AG04450 (cell line): ENCODE measurements at regions not wholly inside any gene's neighbourhood (a gene's known extent, or its start where the extent isn't known, plus 50 kb on each side); places are given as distances from the start of the nearest gene placed in this dataset.

Source experiments
- CTCF ChIA-PET: fragments of 300-600, 350-600 bp; formaldehyde crosslinking; extraction: SDS; loops from one replicate; lab custom pipeline; 2022; ENCODE audit warnings: antibody characterized with exemption, inconsistent platforms; lab: Charles Lee
- POLR2A ChIA-PET: fragments of 350-600 bp; formaldehyde crosslinking; extraction: SDS; loops from one replicate; lab custom pipeline; 2021; ENCODE audit warnings: antibody characterized with exemption, inconsistent platforms; lab: Yijun Ruan, JAX
- DNase-seq: peaks from one replicate; pipeline ENCODE4 v3.0.0-alpha.2; 2011; ENCODE audit warnings: low read depth, low spot score
- H3K27ac ChIP-seq: one replicate; pipeline ENCODE4 v1.5.1; 2012; ENCODE audit warnings: low read depth, low read length, control low read depth
- H3K27me3 ChIP-seq: one replicate; pipeline ENCODE4 v1.6.0; 2012; ENCODE audit warnings: low read length; ENCODE audit not compliant: control insufficient read depth, insufficient read depth
- H3K4me3 ChIP-seq: 2 replicates; pipeline ENCODE4 v1.5.1; 2011; ENCODE audit warnings: mild to moderate bottlenecking, low read depth, low read length, control low read depth
- H3K9me3 ChIP-seq: 2 replicates; pipeline ENCODE4 v1.5.1; 2012; ENCODE audit warnings: low read length; ENCODE audit not compliant: control insufficient read depth, insufficient read depth
- TF ChIP-seq, protein P1 (sequence below): IDR thresholded peaks from 2 replicates; pipeline ENCODE4 v1.5.1; 2011; ENCODE audit warnings: low read depth, low read length, control low read depth, inconsistent platforms

DNA sequence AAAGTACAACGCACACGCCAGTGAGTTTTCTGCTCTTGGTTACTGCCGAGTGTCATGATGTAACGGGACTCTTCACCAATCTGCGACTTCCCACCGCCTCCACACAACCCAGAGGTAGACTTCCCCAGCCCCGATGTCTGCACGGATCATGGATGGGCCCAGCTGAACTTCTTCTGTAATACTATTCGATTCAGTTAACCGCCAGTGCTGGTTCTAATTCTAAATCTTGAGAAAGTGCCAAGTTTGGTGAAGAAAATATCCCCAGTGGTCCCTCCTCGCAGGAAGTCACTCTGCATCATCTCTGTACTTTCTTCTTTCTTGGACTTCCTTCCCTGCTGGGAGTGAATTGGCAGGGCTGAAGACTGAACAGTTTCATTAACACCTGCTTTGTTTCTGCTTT, 77.6 kb upstream of the SLC35F4 start:
- Histone ChIP-seq H3K4me3 (no peak overlapping the region), H3K9me3 (no peaks in the 10 kb centered on the region), H3K27ac (no peak overlapping the region), H3K27me3 (no peaks in the 10 kb centered on the region)
- CTCF ChIA-PET: no interaction called here
- TF ChIP-seq, protein P1, sequence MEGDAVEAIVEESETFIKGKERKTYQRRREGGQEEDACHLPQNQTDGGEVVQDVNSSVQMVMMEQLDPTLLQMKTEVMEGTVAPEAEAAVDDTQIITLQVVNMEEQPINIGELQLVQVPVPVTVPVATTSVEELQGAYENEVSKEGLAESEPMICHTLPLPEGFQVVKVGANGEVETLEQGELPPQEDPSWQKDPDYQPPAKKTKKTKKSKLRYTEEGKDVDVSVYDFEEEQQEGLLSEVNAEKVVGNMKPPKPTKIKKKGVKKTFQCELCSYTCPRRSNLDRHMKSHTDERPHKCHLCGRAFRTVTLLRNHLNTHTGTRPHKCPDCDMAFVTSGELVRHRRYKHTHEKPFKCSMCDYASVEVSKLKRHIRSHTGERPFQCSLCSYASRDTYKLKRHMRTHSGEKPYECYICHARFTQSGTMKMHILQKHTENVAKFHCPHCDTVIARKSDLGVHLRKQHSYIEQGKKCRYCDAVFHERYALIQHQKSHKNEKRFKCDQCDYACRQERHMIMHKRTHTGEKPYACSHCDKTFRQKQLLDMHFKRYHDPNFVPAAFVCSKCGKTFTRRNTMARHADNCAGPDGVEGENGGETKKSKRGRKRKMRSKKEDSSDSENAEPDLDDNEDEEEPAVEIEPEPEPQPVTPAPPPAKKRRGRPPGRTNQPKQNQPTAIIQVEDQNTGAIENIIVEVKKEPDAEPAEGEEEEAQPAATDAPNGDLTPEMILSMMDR: no peak
- DNase-seq: no peak
- POLR2A ChIA-PET: no interaction called here

DNA sequence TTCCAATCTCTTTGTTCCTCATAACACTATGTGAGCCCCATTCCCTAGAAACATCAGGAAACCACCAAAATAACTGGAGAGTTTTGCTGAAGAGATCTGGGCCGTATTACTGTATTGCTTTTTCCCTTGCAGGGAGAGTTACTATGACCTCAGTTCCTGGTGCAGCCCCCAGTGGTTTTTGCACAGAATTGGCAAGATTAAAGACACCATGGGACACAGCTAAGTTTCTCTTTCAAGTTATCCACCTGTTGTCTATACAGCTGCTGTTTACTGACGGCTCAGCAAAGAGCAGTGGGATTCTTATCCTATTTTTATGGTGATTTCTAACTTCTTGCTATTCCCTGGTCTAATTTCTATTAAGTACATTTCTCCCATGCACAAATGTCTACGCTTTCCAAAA, 77.1 kb upstream of the SLC35F4 start:
- DNase-seq: no peak
- CTCF ChIA-PET: no interaction called here
- no peaks in the 10 kb centered on the region for H3K9me3 ChIP-seq
- TF ChIP-seq, protein P1: no peak
- H3K27me3 ChIP-seq: no peaks in the 10 kb centered on the region
- POLR2A ChIA-PET: no interaction called here
- no peak overlapping the region for H3K27ac ChIP-seq
- H3K4me3 ChIP-seq: no peak overlapping the region

DNA sequence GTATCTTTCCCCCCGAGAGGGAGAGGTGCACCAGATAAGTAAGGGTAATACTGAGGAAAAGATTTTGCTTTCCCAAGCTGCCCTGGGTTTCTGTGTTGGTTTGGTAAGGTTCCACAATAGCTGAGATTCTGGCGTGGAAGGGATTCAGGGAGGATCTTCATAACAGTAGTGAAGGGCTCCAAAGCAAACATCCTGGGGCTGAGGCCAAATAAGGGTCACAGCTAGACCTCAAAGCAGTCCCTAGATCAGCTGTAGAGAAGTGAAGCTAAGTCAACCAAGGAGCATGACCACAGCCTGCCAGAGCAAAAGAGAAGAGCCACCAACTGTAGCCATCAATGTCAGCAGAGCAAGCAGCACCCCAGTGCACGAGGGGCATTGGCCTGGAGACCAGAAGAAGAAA, 73.2 kb upstream of the SLC35F4 start:
- ChIA-PET CTCF (no interaction called here), POLR2A (no interaction called here)
- TF ChIP-seq, protein P1: no peak
- DNase-seq: no peak
- H3K9me3 ChIP-seq: no peaks in the 10 kb centered on the region
- no peak overlapping the region for H3K27ac ChIP-seq
- H3K4me3 ChIP-seq: no peak overlapping the region
- H3K27me3 ChIP-seq: no peaks in the 10 kb centered on the region

DNA sequence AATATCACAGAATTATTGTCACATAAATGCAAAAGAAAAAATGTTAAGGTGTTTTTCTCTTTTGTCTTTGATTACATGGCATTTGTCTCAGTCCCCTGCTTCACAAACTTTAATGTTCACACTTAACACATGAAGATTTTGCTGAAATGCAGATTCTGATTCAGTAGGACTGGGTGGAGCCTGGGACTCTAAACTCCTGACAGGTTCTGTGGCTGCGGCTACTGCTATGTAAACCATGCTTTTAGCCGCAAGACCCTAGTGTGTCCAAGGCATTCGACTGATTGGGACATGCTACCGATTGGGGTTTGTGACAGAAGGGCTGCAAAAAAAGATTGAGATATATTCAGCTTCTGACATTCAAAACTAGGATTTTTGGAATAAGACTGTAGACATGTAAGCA, 72.6 kb upstream of the SLC35F4 start:
- Histone ChIP-seq H3K4me3 (no peak overlapping the region), H3K27me3 (no peaks in the 10 kb centered on the region), H3K9me3 (no peaks in the 10 kb centered on the region), H3K27ac (no peak overlapping the region)
- CTCF ChIA-PET: no interaction called here
- POLR2A ChIA-PET: no interaction called here
- TF ChIP-seq, protein P1: no peak
- DNase-seq: no peak

DNA sequence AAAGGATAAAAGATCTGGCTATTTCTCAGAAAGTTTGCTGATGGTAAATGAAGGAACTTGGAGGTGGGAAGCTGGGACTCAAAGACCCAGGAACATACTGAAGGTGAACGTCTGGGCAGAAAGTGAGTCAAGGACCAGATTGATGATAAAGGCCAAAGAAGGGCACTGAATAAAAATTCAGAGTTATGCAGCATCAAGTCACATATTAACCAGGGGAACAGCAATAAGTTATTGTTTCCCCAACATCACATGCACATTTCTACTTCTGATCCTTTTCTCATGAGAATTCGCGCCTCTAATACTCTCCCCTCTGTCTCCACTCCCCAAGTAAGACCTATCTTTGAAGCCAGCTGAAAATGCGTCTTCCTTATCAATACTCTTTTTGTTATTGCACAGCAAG, 71.8 kb upstream of the SLC35F4 start:
- Histone ChIP-seq H3K27me3 (no peaks in the 10 kb centered on the region), H3K27ac (no peak overlapping the region), H3K4me3 (no peak overlapping the region), H3K9me3 (no peaks in the 10 kb centered on the region)
- POLR2A ChIA-PET: no interaction called here
- CTCF ChIA-PET: no interaction called here
- no peak for DNase-seq
- TF ChIP-seq, protein P1: no peak
